NOMO-1 treated with DMSO at 0.1 percent for 48 hours (cell line): ENCODE measurements at regions not wholly inside any gene's neighbourhood (a gene's known extent, or its start where the extent isn't known, plus 50 kb on each side); places are given as distances from the start of the nearest gene placed in this dataset.
"Not testable (repeated sequence)": the region's sequence is repeated elsewhere in the genome, so short reads cannot be mapped to it uniquely, and the experiment has no call there.

Experiments
- DNase-seq: peaks from one replicate; lab custom pipeline; 2025; ENCODE audit not compliant: unreplicated experiment; lab: John Stamatoyannopoulos, UW

DNA sequence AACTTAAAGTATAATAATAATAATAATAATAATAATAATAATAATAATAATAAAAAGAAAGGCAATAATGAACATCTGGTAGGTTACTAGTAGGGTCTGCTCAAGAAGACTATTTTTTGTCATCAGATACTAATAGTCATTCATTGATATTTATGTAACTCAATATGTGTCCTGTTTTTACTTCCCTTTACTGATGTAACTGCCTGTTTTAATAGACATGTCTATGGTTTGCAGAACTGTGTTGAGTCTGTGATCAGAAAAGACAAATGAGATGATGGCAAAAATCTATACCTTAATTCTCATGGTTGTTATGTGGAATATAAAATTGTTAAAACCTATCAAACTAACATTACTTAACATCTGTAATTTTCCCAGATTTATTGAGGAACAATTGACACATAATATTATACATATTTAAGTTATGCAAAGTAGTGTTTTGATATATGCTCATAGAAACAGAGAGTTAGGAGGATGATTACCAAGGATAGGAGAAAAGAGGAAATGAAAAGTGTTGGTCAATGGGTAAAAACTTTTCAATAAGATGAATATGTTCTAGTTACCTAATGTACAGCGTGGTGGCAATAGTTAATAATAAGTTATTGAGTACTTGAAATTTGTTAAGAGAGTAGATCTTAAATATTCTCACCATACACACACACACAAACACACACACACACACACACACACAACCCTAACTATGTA is 699.4 kb downstream of the ZPLD1 start:
- DNase-seq: no peak

DNA sequence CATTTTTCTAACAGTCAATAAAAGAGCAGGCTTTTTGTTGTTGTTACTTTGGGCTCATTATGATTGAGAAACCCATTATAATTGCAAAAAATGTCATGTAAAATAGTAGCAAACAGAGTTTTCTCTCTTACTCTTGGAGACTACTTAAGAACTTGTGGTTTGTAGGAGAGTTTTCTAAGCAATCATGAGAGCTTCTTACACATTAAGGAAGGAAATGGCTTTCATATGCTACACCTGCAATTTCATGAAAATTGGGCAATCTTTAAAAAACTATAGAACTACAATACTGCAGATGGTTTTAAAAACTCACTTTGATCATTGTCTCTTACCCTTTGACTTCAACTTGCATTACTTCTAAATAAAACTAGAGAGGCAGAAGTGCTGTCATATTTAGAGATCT is 701.8 kb downstream of the ZPLD1 start:
- DNase-seq: no peak

DNA sequence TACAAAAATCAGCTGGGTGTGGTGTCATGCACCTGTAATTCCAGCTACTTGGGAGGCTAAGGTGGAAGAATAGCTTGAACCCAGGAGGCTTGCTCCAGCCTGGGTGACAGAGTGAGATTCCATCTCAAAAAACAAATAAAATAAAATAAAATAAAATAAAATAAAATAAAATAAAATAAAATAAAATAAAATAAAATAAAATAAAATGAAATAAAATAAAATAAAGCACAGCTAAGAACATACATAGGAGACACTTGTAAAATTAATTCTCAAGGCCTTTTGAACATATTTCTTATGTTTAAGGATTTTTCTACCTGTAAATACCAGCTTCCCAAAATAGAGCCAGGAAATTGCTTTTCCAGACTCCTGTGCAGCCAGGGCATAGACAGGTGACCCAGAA is 703.0 kb downstream of the ZPLD1 start:
- DNase-seq: no peak

DNA sequence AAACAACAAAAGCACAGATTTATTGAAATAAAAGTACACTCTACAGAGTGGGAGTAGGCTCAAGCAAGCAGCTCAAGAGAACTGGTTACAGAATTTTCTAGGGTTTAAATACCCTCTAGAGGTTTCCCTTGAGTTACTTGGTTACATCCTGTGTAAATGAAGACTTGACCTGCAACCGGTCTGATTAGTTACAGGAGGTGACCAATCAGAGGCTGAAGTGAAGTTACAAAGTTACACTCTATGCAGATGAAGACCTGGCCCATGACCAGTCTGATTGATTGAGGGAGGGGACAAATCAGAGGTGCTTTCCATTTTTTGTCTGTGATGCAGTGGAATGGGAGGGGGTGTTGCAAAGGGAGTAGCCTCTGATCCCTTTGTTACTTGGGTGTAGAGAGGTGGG is 723.4 kb downstream of the ZPLD1 start:
- DNase-seq: no peak

DNA sequence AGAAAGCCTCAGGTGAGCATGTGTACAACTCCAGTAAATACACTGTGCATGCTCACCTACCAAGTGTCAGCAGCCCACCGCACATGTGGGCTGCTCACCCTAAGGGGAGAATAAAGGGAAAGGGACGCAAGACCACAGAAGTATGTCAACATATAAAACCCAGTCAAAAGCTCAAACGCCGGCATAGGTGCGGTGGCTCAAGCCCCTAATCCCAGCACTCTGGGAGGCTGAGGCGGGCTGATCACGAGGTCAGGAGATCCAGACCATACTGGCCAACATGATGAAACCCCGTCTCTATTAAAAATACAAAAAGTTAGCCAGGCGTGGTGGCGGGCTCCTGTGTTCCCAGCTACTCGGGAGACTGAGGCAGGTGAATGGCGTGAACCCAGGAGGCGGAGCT is 732.1 kb downstream of the ZPLD1 start:
- DNase-seq: no peak

DNA sequence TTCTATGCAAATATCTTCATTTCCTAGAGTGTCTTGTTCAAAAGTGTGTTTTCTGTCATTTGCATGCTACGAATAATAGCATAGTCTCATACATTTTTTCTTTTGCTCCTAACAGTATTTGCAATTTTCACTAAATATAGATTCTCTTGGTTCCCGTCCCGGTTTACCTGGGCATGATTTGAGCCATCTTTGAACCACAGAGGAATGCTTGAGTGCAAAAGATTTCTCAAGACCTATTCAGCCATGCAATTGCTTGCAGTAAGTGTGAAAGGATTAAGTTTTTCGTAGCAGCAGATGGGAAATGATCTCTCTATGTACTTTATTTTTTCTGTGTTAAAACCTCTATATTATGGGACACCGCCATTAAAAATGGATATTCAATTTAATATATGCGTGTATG is 733.0 kb downstream of the ZPLD1 start:
- DNase-seq: no peak

DNA sequence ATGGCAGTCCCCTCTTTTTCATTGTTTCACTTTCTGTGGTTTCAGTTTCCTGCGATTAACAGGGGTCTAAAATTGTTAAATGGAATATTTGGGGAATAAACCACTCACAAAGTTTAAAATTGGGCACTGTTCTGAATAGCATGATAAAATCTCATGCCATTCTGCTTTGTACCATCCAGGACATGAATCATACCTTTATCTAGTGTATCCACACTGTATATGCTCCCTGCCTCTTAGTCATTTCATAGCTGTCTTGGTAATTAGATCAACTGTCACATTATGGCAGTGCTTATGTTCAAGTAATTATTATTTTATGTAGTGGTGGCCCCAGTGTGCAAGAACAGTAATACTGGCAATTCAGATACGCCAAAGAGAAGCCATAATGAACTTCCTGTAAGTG is 734.5 kb downstream of the ZPLD1 start:
- DNase-seq: no peak

DNA sequence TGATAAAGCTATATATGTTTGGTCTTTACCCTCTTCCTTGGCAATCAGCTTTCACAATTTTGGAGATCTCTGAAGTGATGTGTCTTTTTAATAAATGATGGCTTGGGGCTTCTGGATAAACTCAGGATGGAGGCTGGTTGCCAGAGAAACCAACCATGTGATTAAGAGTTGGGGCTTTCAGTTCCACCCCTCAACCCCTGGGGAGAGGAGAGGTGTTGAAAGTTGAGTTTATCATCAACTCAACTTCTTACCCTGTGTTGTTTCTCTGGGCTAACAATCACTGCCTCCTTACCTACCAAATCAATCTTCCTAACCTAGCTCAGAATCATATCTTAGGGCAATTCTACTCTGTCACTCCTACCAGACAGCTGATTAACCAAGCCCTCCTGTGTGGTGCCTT is 735.8 kb downstream of the ZPLD1 start:
- DNase-seq: no peak

DNA sequence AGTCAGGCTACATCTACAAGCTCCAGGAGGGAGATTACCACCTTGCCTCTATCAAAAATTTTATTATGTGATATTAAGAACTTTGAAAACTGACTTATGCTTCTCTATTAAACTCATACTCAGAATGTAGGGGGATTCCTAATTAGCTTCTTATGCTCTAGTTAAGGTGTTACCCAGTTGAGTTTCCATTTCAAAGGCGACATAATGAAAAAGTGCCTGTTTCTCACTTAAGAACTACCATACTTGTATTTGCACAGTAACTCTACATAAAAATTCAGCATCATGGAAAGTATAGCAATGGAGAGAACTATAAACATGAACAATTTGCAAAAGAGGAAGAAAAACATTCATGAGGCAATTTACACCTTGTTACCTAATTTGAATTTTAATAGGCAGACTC is 739.1 kb downstream of the ZPLD1 start:
- DNase-seq: no peak

DNA sequence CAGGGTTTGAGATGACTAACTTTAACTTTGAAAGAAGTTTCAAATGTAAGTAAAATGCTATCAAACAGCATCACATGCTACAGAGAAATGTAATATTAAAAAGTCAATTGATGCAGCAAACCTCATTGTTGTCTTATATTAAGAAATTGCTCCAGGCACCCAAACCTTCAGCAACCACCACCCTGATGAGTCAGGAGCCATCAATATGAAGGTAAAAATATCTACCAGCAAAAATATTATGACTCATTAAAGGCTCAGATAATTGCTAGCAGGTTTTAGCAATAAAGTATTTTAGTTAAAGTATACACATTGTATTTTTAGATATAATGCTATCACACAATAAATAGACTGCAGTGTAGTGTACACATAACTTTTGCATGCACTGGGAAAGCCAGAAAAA is 746.3 kb downstream of the ZPLD1 start:
- no peak for DNase-seq

DNA sequence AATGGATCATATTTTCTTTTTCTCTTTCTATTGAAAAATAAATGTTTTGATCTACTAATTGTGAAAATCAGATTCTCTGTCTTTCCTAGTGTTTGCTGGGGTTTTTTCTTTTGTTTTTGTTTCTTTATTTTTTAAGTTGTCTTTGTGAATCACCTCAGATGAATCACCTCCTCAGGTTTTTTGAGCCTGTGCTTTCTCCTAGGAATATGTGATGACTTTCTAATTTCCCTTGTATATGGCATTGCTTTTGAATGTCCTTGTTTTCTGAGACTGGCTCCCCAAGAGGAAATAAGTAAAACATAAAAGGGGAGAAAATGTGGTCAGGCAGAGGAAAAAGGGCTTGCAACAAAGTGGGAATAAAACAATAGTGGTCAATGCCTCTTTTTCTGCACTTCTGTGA is 750.0 kb downstream of the ZPLD1 start:
- no peak for DNase-seq

DNA sequence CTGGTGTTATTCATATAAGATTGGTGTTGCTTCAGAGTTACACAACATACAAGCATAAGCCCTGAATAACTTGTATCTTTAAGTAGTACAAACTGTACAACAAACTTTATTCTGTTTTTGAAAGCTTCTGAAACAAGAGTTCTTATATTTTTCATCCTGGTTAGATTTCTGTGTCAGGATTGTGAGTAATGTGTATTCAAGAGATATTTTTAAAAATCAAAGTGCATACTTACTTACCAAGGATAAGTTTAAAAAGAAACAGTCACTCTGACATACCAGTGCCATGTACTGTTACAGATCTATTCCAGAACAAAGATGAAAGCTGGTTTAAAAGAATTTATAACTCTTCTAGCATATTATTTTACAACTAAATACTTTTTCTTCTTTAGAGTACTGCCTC is 755.1 kb downstream of the ZPLD1 start:
- DNase-seq: no peak

DNA sequence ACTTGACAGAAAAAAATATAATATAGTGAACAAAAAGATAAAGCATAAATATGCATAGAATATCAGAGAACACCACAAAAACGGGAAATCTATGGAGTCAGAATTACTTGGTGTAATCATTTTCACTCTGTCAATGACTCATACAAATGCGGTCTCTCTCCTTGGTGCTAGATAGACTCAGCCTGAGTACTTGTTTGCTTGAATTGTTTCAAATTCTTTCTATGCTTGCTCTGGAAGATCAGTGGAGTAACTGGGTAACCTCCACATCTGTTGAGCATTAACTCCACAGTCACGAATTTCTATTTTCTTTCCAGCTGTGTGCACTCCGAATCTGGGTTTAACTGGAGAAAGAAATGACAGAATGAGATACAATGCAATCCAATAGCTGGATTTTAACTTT is 760.4 kb downstream of the ZPLD1 start:
- no peak for DNase-seq

DNA sequence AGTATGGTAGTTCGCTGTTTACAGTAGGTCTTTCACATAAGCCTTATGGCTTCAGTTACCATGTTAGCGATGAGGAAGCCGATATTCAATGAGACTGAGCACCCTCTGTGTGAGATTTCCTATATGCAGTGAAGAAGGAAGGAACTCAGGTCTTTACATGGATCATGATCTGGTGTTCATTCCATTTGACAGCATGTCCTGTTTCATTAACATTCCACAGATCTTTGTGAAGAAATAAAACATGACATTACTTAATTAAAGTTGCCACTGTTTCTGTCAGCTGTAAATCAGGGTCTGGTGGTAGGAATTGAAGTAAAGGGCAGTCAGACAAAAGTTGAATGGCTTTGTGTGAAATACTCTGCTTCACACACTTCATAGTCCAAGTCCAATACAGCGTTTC is 768.6 kb downstream of the ZPLD1 start:
- DNase-seq: no peak

DNA sequence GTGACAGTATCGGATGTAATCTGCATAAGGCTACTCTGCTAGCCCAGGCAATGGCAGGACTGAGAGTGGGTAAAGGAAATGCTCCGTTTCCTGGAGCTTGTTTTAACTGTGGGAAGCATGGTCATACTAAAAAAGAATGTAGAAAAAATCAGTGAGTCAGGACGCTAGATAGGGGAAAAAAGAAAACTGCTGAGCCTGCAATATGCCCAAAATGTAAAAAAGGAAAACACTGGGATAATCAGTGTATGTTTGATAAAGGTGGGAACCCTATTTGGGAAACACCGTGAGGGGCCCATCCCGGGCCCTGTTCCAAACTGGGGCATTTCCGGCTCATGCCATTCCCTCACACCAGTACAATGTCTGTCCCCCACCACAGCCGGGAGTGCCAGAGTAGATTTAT is 775.8 kb downstream of the ZPLD1 start:
- DNase-seq: no peak

DNA sequence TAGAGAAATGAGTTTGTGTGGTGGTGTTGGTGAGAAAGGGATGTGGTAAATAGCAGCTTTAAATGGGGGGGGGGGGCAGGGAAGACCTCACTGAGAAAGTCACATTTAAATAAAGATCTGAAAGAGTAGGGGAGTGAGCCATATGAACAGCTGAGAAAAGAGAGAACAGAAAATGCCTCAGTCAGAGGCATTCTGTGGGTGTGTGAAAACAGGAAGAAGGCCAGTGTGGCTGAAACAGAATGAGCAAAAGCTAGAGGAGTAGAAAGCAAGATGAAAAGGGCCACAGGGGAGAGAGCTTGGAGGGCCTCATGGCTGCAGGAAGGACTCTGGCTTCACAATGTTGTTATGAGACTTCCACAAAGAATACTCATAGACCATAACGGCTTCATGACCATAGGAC is 783.3 kb downstream of the ZPLD1 start:
- DNase-seq: no peak

DNA sequence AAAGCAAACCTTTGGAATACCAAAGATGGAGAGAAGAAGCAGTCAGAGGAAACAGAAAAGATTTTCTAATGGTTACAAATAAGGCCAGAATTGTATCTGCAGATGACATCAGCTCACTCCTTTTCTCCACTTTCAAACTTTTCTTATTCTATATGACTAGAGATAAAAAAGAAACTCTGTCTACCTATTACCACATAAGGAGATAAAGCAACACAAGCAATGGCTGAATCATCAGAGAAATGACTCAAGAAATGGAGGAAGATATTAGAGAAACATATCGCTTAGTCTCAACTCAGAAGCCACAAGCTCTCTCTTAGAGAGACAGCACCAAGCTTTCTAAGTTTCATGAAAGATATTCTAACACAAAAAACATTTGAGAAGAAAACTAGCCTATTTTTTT is 784.0 kb downstream of the ZPLD1 start:
- no peak for DNase-seq

DNA sequence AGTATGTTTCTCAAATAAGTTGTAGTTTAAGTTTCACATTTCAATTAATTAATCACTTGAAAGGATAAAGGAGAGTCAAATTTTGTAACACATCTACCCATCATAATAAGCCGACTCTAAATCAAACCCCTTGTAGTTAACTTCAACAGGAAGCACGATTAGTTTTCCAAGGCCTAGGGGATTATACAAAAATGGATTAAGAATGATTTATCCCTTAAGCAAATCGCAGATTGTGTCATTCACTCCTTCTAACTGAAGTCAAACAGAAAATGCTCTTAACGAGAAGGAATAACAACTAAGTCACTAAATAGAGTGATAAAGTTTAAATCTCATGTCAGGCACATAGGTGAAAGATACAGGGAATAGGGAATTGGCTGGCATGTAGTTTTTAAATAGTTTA is 792.8 kb downstream of the ZPLD1 start:
- no peak for DNase-seq

DNA sequence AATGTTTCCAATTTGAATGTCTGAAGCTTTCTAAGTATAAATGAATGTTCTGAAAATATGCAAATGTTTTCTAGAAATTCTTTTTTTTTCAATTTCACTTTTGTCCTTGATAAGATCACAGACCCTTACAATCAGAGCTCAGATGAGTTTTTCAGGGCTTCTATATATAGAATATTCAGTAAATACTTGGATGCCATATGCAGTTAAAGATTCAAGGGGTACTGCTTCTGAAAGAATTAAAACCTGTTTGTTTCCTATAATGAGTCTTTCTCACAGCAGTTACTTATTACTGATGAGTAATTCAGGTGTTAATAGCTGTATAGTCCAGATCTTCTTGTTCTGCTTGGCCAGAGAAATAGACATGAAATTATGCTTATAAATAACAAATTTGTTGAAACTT is 812.6 kb downstream of the ZPLD1 start:
- DNase-seq: no peak

DNA sequence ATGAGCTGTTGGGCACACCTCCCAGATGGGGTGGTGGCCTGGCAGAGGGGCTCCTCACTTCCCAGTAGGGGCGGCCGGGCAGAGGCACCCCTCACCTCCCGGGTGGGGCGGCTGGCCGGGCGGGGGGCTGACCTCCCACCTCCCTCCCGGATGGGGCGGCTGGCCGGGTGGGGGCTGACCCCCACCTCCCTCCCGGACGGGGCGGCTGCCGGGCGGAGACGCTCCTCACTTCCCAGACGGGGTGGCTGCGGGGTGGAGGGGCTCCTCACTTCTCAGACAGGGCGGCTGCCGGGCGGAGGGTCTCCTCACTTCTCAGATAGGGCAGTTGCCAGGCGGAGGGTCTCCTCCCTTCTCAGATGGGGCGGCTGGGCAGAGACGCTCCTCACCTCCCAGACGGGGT is 820.0 kb downstream of the ZPLD1 start:
- not testable (repeated sequence) for DNase-seq

DNA sequence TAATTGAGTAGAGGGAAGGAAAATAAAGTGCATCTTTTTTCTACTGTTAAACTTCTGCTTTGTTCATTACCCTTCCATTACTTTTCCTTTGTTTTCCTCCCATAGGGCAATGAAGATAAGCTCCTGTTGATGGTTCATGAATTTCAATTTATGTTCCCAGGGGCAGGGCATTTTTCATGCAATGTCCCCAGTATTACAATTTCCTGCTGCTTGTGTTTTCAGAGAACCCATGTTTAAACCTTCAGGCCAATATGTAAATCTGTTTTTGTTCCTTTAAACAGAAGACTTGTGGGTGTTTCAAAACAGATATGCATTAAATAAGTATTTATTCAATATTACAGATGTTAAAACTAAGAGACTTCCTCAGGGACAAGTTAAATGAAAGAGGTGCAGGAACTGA is 834.5 kb downstream of the ZPLD1 start:
- DNase-seq: no peak

DNA sequence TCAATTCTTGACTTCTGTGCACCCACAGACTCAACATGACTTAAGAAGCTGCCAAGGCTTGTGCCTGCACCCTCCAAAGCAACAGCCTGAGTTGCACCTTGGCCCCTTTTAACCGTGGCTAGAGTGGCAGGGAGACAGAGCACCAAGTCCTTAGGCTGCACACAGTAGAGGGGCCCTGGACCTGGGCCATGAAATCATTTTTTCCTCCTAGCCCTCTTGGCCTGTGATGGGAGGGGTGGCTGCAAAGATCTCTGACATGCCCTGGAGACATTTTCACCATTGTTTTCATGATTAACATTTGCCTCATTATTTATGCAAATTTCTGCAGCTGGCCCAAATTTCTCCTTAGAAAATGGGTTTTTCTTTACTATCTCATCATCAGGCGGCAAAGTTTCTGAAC is 836.8 kb downstream of the ZPLD1 start:
- no peak for DNase-seq

DNA sequence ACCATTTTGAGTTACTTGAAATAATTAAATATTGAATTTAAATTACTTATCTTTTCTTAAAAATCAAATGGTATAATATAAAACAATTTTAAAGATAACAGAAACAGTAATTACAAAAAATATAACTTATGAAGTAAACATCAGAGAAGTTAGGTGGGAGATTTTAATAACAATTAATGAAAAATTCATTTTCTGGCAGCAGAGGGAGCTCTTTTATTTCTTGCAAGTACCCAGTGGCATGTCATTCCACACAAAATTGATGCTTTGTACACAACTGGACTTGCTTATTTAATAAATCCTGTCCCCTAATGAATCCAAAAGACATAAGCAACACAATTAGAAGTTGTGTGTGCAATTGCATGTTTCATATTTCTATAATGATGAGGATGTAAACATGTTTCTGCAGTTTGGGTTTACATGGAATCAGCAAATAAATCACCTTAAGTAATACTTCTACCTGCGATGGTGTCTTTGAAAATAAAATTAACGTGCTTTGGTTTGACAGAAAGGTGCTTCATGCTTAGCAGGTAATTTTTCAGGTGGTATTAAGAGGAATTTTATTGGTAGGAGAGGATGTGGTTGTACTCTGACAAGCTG is 861.3 kb downstream of the ZPLD1 start:
- DNase-seq: no peak
